HG03135 (cell line): ENCODE measurements at regions not wholly inside any gene's neighbourhood (a gene's known extent, or its start where the extent isn't known, plus 50 kb on each side); places are given as distances from the start of the nearest gene placed in this dataset.
"Not testable (repeated sequence)": the region's sequence is repeated elsewhere in the genome, so short reads cannot be mapped to it uniquely, and the experiment has no call there.

Experiments used
- ATAC-seq: cut with Tn5 transposase; IDR thresholded peaks from one replicate; pipeline ENCODE4 v1.9.1; 2021; ENCODE audit warnings: mild to moderate bottlenecking, moderate library complexity; ENCODE audit not compliant: unreplicated experiment

DNA sequence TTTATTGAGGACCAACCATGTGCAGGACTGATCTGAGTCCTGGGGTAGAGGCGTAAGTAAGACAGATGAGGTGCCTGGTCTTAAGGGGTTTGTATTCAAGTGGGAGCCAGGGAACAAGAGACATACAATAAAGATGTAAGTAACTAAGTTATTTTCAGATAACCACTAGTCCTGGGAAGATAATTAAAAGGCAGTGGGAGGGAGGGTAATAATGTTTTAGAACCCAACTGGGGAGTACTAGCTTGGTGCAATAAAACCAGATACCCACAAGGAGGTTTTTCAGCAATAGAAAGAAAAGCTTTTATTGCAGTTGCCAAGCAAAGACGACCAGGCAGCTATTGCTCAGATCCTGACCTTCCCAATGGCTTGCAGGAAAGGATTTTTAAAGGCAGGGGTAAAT is 893.7 kb downstream of the UQCRFS1 start:
- no peak for ATAC-seq

DNA sequence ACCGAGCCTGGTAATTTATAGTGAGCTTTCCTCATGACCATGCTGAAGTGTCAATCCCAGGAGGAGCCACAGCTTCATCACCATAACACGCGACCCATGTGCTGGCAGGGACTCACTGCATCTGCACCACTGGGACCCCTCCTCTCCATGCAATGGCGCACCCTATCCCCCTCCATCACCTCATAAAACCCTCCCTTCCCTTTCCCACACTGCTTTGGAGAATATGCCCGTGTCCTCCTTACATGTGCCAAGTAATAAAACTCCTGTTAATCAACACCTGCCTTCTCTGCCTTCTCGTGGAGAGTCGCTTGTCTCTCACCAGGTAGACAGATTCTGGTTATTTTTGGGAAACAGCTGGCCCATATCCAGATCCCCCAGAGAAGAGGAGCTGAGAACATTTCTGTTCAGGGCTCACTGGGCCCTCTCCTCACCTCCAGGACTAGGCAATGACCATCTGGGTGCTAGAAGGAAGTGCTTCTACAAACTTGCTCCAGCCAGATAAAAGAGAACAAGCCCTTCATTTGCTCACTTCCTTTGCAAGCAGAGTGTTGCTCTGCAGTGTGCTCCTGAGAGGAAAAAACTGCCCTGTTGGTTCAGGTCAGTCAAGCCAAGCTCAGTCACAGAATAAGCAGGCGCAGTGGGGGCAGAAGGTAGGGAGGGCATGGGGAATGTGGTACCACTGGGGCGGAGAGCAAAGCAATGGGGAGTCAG is 894.3 kb downstream of the UQCRFS1 start:
- ATAC-seq, result no peak

DNA sequence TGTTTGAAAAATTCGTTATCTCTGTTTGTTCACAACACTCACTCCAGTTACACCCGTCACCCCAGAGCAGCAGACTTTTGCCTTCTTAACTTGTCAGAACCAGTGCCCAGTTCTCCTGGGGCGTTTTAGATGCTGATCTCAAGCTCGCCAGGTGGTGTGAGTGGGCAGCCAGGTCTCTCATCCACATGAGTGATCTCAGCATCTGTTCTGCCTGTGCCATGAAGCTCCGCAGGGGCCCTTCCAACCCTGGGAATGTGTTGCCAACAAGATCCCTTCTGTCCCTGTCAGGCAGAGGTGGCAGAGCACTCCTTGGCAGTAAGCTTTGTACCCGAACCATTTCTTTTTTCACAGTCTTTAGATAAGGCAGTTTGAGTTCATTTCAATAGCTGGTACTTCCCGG is 896.5 kb downstream of the UQCRFS1 start:
- ATAC-seq, result no peak

DNA sequence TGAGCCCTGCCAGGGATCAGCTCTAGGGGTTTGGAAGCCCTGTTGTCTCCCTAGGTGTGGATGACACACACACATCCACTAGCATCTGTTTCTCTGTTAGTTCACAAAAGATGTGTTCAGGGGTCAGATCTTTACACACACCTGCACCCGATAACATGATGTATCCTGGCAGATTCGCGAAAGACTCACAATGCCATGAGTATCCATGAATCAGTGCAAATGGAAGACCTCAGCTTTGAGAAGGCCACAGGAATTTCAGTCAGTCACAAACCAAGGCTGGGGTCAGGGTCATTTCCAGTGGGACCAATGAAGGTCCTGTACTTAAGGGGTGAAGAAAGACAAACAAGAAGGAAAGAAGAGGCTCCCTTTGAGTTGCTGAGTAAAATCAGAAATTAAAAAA is 898.2 kb downstream of the UQCRFS1 start:
- ATAC-seq, result no peak

DNA sequence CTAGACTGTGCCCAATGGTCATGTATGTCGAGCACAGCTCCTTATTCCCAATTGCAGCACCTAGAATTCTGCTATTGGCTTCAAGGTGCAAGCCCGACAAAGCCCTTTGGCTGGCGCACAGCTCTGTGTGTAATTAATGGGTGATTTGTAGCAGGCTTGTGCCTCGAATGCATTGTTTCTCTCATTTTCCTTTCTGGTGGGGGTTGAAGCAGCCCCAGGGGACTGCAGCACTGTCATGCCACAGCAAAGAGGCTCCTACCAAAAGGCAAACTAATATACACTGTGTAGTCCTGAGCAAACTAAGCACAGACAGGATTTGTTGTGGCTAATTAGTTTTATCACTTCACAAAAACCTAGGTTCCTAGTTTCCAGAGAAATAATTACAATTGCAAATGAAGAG is 898.7 kb downstream of the UQCRFS1 start:
- no peak for ATAC-seq

DNA sequence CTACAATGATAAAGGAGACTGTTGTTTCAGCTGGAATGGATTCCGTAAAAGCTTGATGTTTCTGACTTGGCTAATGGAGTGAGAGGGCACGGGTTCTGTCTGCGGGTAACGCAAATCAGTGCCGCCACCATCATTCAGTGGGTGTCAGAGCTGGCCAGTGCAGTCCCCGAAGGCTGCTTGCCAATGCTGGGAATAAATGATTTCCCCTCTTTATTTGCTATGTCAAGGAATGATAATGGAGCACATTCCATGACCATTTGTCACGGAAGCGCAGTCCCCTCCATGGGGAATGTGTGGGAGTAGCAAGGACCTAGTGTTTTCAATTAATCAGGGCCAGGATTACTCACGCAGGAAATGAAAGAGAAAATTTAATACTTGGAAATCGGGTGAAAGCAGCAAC is 899.3 kb downstream of the UQCRFS1 start:
- no peak for ATAC-seq

DNA sequence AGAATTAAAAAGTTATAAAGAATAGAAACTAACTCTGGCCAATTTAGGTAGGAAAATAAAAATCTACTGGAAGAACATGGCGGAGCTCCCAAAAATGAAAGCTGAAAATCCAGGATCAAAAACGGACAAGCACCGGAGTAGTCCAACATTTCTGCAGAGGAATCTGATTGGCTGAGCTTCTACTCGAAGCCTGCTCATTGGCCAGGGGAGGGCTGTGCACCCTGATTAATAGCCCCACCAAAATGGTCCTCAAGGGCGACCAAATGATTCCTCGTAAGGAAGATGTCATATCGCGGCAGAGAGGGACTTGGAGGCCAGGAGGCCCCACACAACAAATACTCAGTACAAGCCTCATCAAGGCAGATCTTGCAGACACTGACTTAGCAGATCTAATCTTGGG is 900.7 kb downstream of the UQCRFS1 start:
- no peak for ATAC-seq

DNA sequence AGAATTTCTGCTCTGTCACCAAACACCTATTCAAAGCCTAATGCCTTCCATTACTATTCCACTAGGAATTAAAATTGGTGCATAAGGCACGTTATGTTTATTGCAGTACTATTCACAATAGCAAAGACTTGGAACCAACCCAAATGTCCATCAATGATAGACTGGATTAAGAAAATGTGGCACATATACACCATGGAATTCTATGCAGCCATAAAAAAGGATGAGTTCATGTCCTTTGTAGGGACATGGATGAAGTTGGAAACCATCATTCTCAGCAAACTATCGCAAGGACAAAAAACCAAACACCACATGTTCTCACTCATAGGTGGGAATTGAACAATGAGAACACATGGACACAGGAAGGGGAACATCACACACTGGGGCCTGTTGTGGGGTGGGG is 902.1 kb downstream of the UQCRFS1 start:
- not testable (repeated sequence) for ATAC-seq

DNA sequence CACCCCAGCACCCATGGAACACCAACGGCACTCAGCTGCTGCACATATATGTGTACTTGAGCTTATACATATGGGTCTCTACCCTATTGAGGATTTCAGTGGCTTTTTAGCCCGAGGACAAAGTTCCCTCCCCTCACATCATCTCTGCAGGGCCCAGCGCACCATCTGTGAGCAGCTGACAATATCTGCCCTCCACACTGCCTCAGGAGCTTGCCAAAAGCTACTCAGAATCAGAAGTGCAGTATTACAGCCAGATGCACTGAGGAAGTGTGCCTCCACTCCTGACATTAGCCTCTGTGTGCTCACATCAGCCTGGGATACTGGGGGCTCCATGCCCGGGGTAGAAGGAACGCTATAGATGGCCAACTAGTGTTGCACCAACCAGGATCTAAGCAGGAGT is 903.9 kb downstream of the UQCRFS1 start:
- ATAC-seq, result no peak

DNA sequence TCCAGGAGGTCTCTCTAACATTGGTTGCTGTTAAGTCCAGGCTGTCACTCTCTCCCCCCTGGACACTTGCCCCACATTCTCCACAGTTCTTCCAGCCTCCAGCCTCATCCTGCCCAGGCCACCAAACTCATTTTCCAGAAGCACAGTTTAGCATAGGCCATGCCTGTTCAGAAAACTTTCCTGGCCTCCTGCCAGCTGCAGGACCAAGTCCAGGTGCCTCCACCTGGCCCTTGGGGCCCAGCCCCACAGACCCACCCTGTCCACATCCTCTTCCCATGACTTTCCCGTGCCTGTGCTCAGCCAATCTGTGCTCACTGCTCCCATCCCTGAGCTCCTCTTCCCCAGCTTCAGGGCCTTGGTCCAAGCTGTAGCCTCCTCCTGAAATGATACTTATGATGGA is 905.0 kb downstream of the UQCRFS1 start:
- ATAC-seq, result no peak

DNA sequence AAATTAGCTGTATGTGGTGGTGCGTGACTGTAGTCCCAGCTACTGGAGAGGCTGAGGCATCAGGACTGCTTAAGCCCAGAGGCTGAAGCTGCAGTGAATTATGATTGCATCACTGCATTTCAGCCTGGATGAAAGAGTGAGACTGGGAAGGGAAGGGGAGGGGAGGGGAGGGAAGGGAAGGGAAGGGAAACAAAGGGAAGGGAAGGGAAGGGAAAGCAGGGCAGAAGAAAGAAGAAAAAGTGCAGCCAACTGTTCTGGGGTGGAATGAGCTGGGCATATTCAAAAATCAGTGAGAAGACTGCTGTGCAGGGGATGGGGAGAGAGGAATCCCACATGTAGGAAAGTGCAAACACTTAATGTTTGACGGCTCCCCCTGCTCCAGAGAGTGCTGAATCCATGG is 905.5 kb downstream of the UQCRFS1 start:
- no peak for ATAC-seq

DNA sequence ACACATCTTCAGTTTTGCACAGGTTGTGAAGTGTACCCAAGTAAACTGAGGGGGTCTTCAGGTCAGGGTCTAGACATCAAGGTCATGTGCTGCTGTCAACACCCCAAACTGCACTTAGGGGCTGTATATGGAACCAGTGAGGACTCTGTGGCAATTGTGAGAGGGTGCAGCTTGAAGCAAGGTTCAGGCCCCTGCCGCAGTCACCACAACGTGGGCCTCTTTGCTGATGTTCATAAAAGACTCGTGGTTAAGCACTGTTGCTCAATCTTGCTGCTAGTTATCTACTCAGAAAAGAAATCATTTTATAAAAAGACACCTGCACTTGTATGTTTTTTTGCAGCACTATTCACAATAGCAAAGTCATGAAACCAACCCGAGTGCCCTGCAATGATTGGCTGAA is 907.4 kb downstream of the UQCRFS1 start:
- ATAC-seq, result no peak

DNA sequence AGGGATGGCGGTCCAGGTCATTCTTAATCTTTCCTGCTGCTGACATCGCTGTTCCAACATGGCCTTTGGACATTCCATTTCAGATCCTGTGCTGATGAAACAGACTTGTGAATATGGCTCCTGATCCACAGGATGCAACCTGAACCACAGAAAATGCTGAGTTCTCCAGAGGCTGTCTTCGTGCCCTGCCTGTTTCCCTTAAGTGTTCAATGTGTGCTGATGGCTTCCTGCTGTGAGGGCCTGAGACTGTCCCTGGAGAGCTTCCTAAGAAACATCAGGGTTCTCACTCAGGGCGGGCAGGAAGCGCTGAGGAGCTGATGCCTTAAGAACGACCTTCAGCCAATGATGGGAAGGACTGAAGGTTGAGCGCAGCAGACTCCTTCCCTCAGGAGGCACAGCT is 909.4 kb downstream of the UQCRFS1 start:
- no peak for ATAC-seq

DNA sequence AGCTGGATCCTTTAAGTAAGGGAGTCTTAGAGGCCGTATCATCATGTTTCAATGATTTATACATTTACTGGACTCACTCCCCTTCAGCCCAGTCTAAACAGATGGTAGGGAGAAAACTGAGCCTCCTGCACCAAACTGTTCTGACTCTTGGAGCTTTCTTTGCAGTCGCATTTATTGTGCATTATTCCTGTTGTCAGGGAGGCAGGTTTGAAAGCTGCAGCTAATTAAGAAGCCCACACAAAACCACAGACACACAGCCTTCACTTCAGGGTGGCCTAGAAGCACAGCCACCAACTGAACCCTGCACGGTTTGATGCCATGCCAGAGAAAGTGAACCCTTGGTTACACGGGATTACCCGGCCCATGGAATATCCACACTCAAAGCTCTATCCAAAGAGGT is 911.0 kb downstream of the UQCRFS1 start:
- no peak for ATAC-seq

DNA sequence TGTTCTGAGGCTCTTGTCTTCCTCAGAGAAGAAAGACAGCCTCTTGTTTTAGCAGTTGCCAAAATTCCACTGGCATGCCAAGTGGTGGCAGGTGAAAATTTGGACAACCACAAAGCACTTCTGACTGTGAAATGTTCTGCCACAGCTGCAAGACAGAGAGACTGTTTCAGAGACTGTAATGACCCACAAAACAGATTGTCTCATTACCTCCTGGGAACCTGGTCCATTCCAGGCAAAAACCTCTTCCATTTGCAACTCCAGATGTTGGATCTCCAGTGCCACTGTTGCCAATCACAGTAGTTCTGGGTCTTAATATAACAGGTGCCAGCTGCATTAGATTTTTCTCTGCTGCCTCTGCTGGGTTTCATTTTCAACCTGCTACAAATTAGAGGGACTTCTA is 911.5 kb downstream of the UQCRFS1 start:
- ATAC-seq, result no peak

DNA sequence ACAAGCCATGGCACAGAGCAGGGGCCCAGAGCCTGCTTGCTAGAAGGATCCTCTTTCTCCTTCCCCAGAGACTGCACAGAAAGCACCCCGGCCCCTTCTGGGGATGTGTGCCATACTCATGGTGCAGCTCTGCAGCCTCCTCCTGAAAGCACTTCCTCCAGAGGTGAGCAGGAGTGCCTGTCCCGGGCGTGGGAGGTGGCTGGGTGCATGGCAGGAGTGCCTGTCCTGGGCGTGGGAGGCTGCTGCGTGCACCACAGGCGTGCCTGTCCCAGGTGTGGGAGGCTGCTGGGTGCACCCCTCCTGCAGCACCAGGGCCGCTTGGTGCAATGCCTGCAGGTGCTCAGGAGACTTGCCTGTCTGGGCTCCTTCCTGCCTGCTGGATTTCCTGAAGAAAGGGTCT is 913.3 kb downstream of the UQCRFS1 start:
- no peak for ATAC-seq

DNA sequence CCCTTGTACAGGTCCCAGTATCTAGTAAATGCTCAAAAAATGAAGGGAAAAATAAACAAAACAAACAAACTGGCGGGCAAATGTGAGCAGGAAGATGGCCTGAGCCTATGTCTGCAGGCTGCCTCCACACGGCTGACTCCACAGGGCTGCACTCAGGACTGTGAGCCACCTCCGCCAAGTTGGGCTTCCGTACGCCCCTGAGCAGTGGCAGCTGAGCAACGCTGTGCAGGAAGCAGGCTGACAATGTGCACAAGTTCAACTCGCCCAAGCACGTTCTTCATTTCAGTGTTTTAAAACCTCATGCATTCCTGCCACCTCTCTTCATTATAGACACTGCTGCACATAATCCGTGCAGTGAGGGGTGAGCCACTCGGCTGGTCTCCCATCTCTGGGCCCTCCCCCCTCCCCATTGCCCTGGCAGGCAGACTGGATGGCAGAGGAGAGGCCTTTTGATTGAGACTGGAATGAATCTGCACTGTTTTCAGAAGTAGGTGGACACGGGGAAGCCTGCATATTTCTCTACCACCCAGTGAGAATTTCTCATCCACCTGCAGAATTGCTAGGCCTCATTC is 915.3 kb downstream of the UQCRFS1 start:
- no peak for ATAC-seq

DNA sequence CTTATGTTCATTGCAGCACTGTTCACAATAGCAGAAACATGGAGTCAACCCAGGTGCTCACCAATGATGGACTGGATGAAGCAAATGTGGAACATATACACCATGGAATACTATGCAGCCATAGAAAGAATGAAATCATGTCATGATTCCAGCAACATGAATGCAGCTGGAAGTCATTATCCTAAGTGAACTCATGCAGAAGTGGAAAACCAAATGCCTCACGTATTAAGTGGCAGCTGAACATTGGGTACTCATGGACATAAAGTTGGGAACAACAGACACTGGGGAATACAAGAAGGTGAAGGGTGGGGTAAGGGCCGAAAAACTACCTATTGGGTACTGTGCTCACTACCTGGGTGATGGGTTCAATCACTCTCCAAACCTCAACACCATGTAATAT is 915.9 kb downstream of the UQCRFS1 start:
- ATAC-seq, result no peak

DNA sequence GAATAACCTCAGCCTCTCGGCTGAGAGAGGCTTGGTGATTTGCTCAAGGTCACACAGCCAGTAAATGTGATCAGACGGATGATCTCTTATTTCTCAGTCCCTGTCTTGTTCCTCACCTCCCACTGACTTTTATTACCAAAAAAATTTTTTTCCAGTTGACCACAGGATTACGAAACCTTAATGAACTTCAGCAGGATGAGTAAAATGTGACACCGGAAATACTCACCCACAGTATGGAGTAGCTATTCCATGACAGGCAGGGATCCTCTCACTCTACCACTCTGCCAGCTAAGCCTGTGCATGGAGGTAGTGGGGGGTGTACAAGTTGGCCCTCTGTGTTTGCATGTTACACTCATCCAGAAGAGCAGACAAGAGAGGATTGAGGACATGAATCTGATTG is 916.4 kb downstream of the UQCRFS1 start:
- no peak for ATAC-seq

DNA sequence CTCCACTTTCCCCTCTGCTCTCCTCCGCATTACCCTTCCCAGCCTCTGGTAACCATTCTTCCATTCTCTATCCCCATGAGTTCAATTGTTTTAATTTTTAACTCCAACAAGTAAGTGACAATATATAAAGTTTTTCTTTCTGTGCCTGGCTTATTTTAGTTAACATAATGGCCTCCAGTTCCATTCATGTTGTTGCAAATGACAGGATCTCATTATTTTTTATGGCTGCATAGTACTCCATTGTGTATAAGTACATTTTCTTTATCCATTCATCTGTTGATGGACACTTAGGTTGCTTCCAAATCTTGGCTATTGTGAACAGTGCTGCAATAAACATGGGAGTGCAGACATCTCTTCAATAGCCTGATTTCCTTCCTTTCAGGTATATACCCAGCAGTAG is 918.0 kb downstream of the UQCRFS1 start:
- ATAC-seq, result not testable (repeated sequence)

DNA sequence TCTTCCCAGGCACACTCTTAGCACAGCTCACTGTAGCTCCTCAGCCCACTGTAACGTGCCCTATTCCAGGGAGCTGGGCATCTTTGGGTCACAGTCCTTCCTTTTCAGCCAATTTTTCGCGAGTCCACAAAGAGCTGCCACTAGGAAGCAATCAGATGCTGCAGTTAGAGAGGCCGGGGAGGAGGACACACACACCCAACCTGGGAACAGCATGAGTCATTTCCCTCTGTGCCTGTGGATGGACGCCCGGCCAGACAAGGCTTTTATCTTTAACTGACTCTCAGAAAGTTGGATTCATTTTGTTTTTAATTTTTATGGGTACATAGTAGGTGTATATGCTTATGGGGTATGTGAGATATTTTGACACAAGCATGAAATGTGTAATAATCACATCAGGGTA is 918.6 kb downstream of the UQCRFS1 start:
- ATAC-seq, result no peak

DNA sequence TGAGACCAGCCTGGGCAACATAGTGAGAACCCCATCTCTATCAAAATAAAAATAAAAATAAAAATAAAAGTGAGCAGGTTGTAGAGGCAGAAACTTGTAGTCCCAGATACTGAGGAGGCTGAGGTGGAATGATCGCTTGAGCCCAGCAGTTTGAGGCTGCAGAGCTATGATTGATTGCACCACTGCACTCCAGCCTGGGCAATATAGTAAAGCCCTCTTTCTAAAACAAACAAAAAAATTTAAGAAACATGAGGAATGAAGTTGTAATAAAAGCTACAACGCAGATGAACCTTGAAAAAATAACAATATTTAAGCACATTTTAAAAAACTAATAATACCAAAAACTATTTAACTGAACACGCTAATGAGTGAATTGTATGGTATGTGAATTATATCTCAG is 919.3 kb downstream of the UQCRFS1 start:
- ATAC-seq, result no peak
